Adrenal gland (tissue), 5 donors: ENCODE measurements at regions not wholly inside any gene's neighbourhood (a gene's known extent, or its start where the extent isn't known, plus 50 kb on each side); places are given as distances from the start of the nearest gene placed in this dataset.

Experiments used
- CTCF ChIP-seq, 6 experiments: fragments of 450-650 bp in 4 of 6; fragments of 200-600 bp in 2 of 6; sonication (generic) in 1 of 6; IDR thresholded peaks; 1 replicate in 5 of 6; 2 replicates in 1 of 6; pipeline versions ENCODE4 v1.5.1 to v1.8.0; 2016 to 2021; ENCODE audit warnings: antibody characterized with exemption in 6 of 6, mild to moderate bottlenecking in 2 of 6, moderate library complexity in 1 of 6
- POLR2A ChIP-seq, 2 donors: fragments of 450-650 bp; IDR thresholded peaks; one replicate each; pipeline ENCODE4 v1.6.1; 2017; ENCODE audit warnings: antibody characterized with exemption in 2 of 2, mild to moderate bottlenecking in 2 of 2, moderate library complexity in 1 of 2
- donor health status: DM: no; HTN: no; CAD: no.

- TF ChIP-seq CTCF (IDR thresholded peaks at IDR 0.05) (no peak), POLR2A (IDR thresholded peaks at IDR 0.05) (no peak)
Measured at GRCh38 chr16:82361885-82362284, 191.9 kb upstream of the MPHOSPH6 start.
